ENCODE measurements at regions not wholly inside any gene's neighbourhood (a gene's known extent, or its start where the extent isn't known, plus 50 kb on each side); places are given as distances from the start of the nearest gene placed in this dataset.
"Not testable (repeated sequence)": the region's sequence is repeated elsewhere in the genome, so short reads cannot be mapped to it uniquely, and the experiment has no call there.

GRCh38 chr20:53652859-53653517 lies 59.3 kb upstream of the ZNF217 start:
- no peaks in the 10 kb centered on the region for H3K27me3 ChIP-seq
- H3K36me3 ChIP-seq, result no peaks in the 10 kb centered on the region
- H3K27ac ChIP-seq, result peak overlapping the region; percentile 36 to 67
- H3K4me3 ChIP-seq, result no peak overlapping the region
- DNase-seq (ENCODE audit: low spot score), result no peak
- TF ChIP-seq, protein P1, sequence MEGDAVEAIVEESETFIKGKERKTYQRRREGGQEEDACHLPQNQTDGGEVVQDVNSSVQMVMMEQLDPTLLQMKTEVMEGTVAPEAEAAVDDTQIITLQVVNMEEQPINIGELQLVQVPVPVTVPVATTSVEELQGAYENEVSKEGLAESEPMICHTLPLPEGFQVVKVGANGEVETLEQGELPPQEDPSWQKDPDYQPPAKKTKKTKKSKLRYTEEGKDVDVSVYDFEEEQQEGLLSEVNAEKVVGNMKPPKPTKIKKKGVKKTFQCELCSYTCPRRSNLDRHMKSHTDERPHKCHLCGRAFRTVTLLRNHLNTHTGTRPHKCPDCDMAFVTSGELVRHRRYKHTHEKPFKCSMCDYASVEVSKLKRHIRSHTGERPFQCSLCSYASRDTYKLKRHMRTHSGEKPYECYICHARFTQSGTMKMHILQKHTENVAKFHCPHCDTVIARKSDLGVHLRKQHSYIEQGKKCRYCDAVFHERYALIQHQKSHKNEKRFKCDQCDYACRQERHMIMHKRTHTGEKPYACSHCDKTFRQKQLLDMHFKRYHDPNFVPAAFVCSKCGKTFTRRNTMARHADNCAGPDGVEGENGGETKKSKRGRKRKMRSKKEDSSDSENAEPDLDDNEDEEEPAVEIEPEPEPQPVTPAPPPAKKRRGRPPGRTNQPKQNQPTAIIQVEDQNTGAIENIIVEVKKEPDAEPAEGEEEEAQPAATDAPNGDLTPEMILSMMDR (IDR thresholded peaks at IDR 0.05), result no peak
- peaks cover 0 to 23% of the 10 kb centered on the region in 2 donors for H3K4me1 ChIP-seq
- no peaks in the 10 kb centered on the region for H3K9me3 ChIP-seq

GRCh38 chr20:53652090-53652858 lies 58.6 kb upstream of the ZNF217 start:
- Histone ChIP-seq H3K36me3 (no peaks in the 10 kb centered on the region), H3K9me3 (no peaks in the 10 kb centered on the region), H3K27ac (peak overlapping the region; percentile 36 to 67), H3K4me3 (peak overlapping the region in 1 of 2 donors; percentile 9), H3K27me3 (no peaks in the 10 kb centered on the region), H3K4me1 (peaks cover 0 to 23% of the 10 kb centered on the region in 2 donors)
- no peak for DNase-seq (ENCODE audit: low spot score)
- TF ChIP-seq, protein P1 (IDR thresholded peaks at IDR 0.05), result no peak

DNA sequence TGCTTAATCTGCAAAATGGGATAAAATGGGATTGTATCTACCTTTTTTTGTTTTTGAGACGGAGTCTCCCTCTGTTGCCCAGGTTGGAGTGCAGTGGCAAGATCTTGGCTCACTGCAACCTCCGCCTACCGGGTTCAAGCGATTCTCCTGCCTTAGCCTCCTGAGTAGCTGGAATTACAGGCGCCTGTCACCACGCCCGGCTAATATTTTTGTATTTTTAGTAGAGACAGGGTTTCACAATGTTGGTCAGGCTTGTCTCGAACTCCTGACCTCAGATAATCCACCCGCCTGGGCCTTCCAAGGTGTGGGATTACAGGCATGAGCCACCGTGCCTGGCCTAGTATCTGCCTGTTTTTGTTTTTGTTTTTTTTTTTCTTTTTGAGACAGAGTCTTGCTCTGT lies 55.9 kb upstream of the ZNF217 start:
- H3K27ac ChIP-seq; H3K9me3 ChIP-seq; DNase-seq (ENCODE audit: low spot score); H3K4me3 ChIP-seq; H3K36me3 ChIP-seq; H3K27me3 ChIP-seq: not testable (repeated sequence)
- peaks cover 0 to 18% of the 10 kb centered on the region in 2 donors for H3K4me1 ChIP-seq

GRCh38 chr20:53647286-53647821 lies 53.7 kb upstream of the ZNF217 start:
- Histone ChIP-seq H3K36me3 (no peaks in the 10 kb centered on the region), H3K9me3 (no peaks in the 10 kb centered on the region), H3K4me3 (no peak overlapping the region), H3K27ac (no peak overlapping the region), H3K27me3 (no peaks in the 10 kb centered on the region), H3K4me1 (peaks cover 0 to 13% of the 10 kb centered on the region in 2 donors)
- TF ChIP-seq, protein P1 (IDR thresholded peaks at IDR 0.05), result no peak
- DNase-seq (ENCODE audit: low spot score), result no peak

DNA sequence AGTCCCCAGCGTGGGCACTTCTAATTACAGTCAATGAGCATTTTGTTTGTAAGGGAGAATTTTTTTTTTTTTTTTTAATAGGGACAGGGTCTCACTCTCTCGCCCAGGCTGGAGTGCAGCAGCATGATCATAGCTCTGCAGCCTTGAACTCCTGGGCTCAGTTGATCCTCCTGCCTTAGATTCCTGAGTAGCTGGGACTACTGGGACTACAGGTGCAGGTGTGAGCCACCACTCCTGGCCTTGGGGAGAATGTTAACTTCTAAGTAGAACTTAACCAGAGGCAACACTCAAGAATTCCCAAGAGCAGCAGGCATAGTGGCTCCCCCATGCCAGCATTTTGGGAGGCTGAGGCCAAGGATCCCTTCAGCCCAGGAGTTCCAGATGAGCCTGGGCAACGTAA lies 52.9 kb upstream of the ZNF217 start:
- H3K36me3 ChIP-seq, result no peaks in the 10 kb centered on the region
- H3K27ac ChIP-seq, result no peak overlapping the region
- H3K27me3 ChIP-seq, result no peaks in the 10 kb centered on the region
- H3K9me3 ChIP-seq, result no peaks in the 10 kb centered on the region
- TF ChIP-seq, protein P1 (IDR thresholded peaks at IDR 0.05), result no peak
- H3K4me3 ChIP-seq, result no peak overlapping the region
- no peak for DNase-seq (ENCODE audit: low spot score)
- peaks cover 0 to 9% of the 10 kb centered on the region in 2 donors for H3K4me1 ChIP-seq

DNA sequence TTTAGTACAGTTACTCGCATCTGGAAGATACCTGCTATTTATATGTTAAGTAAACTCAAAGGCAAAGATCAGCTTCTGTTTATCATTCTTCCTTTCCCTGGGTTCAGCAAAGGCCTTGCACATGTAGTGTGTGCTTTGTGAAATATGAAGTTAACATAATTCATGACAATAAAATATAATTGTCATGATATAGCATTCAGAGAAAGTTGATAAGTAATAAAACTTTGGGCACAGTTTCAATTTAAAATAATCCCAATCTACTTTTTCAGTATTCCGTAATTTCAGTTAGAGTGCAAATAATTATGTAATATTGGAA lies 51.9 kb upstream of the ZNF217 start:
- Histone ChIP-seq H3K4me1 (peaks cover 0 to 9% of the 10 kb centered on the region in 2 donors), H3K36me3 (no peaks in the 10 kb centered on the region), H3K27me3 (no peaks in the 10 kb centered on the region), H3K4me3 (no peak overlapping the region), H3K9me3 (no peaks in the 10 kb centered on the region), H3K27ac (no peak overlapping the region)
- TF ChIP-seq, protein P1 (IDR thresholded peaks at IDR 0.05), result no peak
- no peak for DNase-seq (ENCODE audit: low spot score)

- not testable (repeated sequence) for H3K4me3 ChIP-seq; DNase-seq (ENCODE audit: low spot score); H3K9me3 ChIP-seq; H3K4me1 ChIP-seq; H3K27ac ChIP-seq; H3K27me3 ChIP-seq; H3K36me3 ChIP-seq
These were observed 50.5 kb upstream of the ZNF217 start for GRCh38 chr20:53644108-53644507.

All from right atrium auricular region (tissue), 2 donors.